GM12872 (cell line): ENCODE measurements at regions not wholly inside any gene's neighbourhood (a gene's known extent, or its start where the extent isn't known, plus 50 kb on each side); places are given as distances from the start of the nearest gene placed in this dataset.

Experiments used
- TF ChIP-seq, protein P1 (sequence below): IDR thresholded peaks from 3 replicates; pipeline ENCODE4 v1.5.1; 2011; ENCODE audit warnings: low read depth, mild to moderate bottlenecking, low read length, moderate library complexity; ENCODE audit not compliant: insufficient read depth

DNA sequence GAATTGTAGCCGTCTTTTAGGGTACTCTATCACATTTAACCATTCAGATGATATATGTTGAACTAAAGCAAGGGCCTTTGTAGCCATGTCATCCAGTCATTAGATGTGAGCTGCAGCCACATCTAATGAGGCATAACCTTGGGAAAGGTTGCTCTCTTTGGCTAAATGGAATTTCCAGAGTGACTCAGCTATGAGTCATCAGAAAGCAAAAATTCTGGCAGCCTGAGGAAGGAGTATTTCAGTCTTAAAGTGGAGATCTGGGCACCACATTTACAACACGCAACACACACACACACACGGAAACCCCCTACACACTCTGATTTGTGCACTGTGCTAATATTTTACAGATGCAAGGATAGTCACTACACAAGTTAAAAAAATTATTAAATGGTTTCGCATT lies 176.9 kb upstream of the ZWINT start:
- TF ChIP-seq, protein P1, sequence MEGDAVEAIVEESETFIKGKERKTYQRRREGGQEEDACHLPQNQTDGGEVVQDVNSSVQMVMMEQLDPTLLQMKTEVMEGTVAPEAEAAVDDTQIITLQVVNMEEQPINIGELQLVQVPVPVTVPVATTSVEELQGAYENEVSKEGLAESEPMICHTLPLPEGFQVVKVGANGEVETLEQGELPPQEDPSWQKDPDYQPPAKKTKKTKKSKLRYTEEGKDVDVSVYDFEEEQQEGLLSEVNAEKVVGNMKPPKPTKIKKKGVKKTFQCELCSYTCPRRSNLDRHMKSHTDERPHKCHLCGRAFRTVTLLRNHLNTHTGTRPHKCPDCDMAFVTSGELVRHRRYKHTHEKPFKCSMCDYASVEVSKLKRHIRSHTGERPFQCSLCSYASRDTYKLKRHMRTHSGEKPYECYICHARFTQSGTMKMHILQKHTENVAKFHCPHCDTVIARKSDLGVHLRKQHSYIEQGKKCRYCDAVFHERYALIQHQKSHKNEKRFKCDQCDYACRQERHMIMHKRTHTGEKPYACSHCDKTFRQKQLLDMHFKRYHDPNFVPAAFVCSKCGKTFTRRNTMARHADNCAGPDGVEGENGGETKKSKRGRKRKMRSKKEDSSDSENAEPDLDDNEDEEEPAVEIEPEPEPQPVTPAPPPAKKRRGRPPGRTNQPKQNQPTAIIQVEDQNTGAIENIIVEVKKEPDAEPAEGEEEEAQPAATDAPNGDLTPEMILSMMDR, result no peak

DNA sequence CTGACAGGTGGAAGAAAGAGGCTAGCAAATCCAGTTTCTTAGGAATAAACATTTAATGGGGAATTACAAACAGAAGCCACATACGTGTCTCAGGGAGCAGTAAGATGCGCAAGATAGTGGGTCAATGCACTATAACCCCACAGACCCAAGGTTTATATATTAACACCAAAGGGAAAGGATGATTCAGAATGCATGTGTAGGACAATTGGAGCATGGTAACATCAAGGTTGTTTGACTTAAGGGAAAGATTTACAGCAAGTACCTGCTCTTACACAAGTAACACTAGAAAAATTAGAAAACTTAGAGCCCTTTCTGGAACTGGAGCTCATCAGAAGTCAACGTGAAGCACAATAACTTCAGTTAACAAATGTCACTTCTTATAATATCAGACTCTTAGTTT lies 161.1 kb upstream of the ZWINT start:
- TF ChIP-seq, protein P1, result no peak

DNA sequence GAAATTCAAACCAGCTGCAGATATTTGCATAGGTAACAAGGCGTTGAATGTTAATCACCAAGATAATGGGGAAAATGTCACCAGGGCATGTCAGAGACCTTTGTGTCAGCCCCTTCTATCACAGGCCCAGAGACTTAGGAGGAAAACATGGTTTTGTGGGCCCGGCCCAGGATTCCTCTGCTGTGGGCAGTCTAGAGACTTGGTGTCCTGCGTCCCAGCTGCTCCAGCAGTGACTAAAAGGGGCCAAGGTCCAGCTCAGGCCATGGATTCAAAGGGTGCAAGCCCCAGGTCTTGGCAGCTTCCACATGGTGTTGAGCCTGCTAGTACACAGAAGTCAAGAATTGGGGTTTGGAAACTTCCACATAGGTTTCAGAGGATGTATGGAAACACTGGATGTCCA lies 147.5 kb upstream of the ZWINT start:
- TF ChIP-seq, protein P1, result no peak

DNA sequence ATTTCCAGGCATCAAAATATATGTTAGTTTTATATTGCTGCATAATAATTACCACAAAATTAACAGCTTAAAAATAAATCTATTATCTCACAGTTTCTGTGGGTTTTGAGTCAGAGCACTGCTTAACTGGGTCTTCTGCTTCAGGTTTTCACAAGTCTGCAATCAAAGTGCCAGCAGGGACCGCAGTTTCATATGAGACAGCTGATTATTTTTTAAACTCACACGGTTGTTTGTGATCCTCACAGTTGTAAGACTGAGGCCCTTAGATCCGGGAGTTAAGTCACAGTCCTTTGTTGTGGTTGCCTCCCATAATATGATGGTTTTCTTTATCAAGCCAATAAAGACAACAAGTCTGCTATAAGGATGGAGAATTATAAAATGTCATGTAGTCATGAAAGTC lies 146.0 kb upstream of the ZWINT start:
- TF ChIP-seq, protein P1, result no peak

DNA sequence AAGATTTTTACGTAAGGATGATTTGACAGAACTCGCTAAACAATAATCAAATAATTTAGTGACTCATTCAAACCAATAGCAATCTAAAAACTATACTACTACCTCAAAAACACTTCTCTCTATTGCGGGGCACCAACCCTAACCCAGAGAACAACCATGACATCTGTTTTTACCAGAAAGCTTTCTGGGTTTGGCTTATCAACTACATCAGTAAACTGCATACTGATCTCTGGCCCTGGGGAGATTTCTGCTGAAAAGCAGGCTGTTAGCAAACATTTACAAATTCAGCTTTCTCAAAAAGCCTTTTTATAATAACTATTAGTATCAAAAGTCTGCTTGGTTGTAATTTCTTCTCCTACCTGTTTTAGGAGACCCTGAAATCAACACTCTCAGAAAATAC lies 144.5 kb upstream of the ZWINT start:
- TF ChIP-seq, protein P1, result no peak

DNA sequence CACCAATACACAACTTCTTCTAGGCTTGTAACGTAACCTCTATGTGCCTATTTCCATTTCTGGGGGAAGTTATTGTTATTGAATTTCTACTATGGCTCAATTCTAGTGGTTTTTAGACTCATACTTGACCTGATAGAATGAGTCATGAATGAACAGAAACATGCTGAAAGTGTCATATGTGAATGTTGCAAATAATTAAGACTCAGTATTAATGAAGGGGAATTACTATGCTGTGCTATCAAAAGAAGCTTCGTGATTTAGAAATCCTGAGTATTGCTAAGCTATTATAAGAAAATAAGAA lies 135.1 kb upstream of the ZWINT start:
- TF ChIP-seq, protein P1, result no peak

DNA sequence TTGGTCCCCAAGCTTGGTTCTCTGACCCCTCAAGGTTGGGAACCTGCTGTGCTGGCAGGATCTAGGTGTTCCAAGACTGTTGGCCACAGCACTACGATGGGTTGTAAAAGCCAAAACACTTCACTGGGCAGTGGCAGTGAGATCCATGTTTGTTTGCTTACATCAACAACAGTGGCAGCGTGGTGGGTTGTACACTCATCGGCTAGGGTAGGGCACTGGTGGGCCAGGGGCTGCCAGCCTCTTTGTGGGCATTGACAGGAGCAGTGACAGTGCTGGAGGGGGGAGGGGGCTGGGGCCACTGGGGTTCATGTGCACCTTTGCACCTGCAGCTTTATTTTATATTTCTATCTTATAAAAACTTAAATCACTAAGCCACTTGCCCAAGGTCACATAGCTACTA lies 126.7 kb upstream of the ZWINT start:
- TF ChIP-seq, protein P1, result no peak

DNA sequence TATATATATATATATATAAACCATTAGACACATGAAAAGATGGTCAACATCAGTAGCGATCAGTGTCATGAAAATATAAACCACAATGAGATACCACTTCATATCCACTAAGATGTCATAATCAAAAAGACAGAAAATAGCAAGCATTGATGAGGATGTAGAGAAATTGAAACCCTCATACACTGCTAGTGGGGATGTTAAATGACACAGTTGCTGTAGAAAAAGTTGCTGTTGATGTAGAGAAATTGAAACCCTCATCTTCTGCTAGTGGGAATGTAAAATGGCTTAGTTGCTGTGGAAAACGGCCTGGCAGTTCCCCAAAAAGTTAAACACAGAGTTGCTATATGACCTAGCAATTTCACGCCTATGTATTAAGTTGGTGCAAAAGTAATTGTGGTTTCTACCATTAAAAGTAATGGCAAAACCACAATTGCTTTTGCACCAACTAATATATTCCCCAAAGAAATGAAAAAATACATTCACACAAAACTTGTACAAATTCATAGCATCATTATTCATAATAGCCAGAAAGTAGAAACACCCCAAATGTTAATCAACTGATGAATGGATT lies 120.5 kb upstream of the ZWINT start:
- TF ChIP-seq, protein P1, result no peak
